Mesendoderm (in vitro differentiated cells): ENCODE measurements at regions not wholly inside any gene's neighbourhood (a gene's known extent, or its start where the extent isn't known, plus 50 kb on each side); places are given as distances from the start of the nearest gene placed in this dataset.

Experiments used
- DNase-seq: peaks from one replicate; pipeline ENCODE4 v3.0.0; 2013
- H2AK5ac ChIP-seq: 2 replicates; pipeline ENCODE4 v1.6.1; 2013; ENCODE audit warnings: low read length, inconsistent platforms
- H2BK120ac ChIP-seq: 2 replicates; pipeline ENCODE4 v1.6.1; 2013; ENCODE audit warnings: low read depth, mild to moderate bottlenecking, low read length, moderate library complexity, mixed read lengths
- H2BK15ac ChIP-seq: replicated peaks from 2 replicates; pipeline ENCODE4 v1.6.1; 2013; ENCODE audit warnings: low read depth, mild to moderate bottlenecking, moderate library complexity
- H2BK5ac ChIP-seq: 2 replicates; pipeline ENCODE4 v1.6.1; 2013; ENCODE audit warnings: low read length, inconsistent platforms
- H3K18ac ChIP-seq: 2 replicates; pipeline ENCODE4 v1.6.1; 2013; ENCODE audit warnings: mild to moderate bottlenecking, low read length, mixed read lengths
- H3K23ac ChIP-seq: one replicate; pipeline ENCODE4 v1.6.1; 2013; ENCODE audit warnings: low read length
- H3K27ac ChIP-seq: 2 replicates; pipeline ENCODE4 v1.5.1; 2013; ENCODE audit warnings: low read depth, mild to moderate bottlenecking, inconsistent platforms, low read length, moderate library complexity
- H3K27me3 ChIP-seq: 2 replicates; pipeline ENCODE4 v1.6.1; 2013; ENCODE audit warnings: low read length, control low read depth, mild to moderate bottlenecking, inconsistent platforms; ENCODE audit not compliant: insufficient read depth, poor library complexity
- H3K36me3 ChIP-seq: 2 replicates; pipeline ENCODE4 v1.6.1; 2013; ENCODE audit warnings: low read length, inconsistent platforms; ENCODE audit not compliant: control insufficient read depth, insufficient read depth
- H3K4ac ChIP-seq: one replicate; pipeline ENCODE4 v1.6.1; 2013; ENCODE audit warnings: low read depth, mild to moderate bottlenecking, low read length, moderate library complexity
- H3K4me1 ChIP-seq: 2 replicates; pipeline ENCODE4 v1.6.1; 2013; ENCODE audit warnings: low read depth, low read length, inconsistent platforms; ENCODE audit not compliant: control insufficient read depth
- H3K4me2 ChIP-seq: 2 replicates; pipeline ENCODE4 v1.6.1; 2013; ENCODE audit warnings: low read length
- H3K4me3 ChIP-seq: 2 replicates; pipeline ENCODE4 v1.5.1; 2013; ENCODE audit warnings: mild to moderate bottlenecking, low read length
- H3K56ac ChIP-seq: one replicate; pipeline ENCODE4 v1.6.1; 2013; ENCODE audit warnings: low read length
- H3K79me1 ChIP-seq: 2 replicates; pipeline ENCODE4 v1.6.1; 2013; ENCODE audit warnings: low read length, inconsistent platforms
- H3K79me2 ChIP-seq: 2 replicates; pipeline ENCODE4 v1.6.1; 2013; ENCODE audit warnings: mild to moderate bottlenecking, low read length; ENCODE audit not compliant: control insufficient read depth, insufficient read depth
- H3K9ac ChIP-seq: 2 replicates; pipeline ENCODE4 v1.6.1; 2013; ENCODE audit warnings: low read length, inconsistent platforms
- H4K5ac ChIP-seq: one replicate; pipeline ENCODE4 v1.6.1; 2013; ENCODE audit warnings: low read length
- H4K8ac ChIP-seq: one replicate; pipeline ENCODE4 v1.6.1; 2013; ENCODE audit warnings: low read depth, mild to moderate bottlenecking, control low read depth, low read length, moderate library complexity
- WGBS: extraction: QIAGEN DNeasy Blood & Tissue Kit; methylation state at CpG from one replicate; pipeline ENCODE4 v1.1.7; 2013; ENCODE audit warnings: low lambda C conversion rate, missing lambda C conversion rate; ENCODE audit not compliant: insufficient coverage; ENCODE audit errors: extremely low coverage; 5-methylcytosine and 5-hydroxymethylcytosine counted together

DNA sequence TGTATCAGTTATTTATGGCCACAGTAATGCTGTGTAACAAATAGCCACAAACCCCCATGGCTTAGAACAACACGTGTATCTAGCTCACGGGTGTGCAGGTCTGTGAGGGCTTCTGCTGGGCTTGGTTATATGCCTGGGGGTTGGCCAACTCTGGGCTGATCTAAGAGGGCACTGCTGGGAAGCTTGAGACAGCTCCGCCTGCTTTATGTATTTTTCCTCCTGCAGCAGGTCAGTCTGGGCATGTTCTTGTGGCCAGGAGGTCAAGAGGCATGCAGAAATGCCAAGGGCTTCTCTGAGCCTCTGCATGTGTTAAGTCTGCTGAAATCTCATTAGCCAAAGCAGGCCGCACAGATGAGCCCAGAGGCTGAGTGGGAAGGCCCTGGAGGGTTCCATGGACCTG, 105.8 kb downstream of the ZNF664 start:
- Histone ChIP-seq H3K27ac (no peak overlapping the region), H3K79me1 (no peaks in the 10 kb centered on the region), H2BK120ac (no peak overlapping the region), H3K27me3 (no peaks in the 10 kb centered on the region), H3K9ac (no peak overlapping the region), H2BK15ac (no peak overlapping the region), H3K18ac (no peak overlapping the region), H4K8ac (no peak overlapping the region), H3K4me2 (no peak overlapping the region), H3K56ac (no peak overlapping the region), H2BK5ac (no peak overlapping the region), H3K4me1 (peaks cover 2% of the 10 kb centered on the region), H3K23ac (no peak overlapping the region), H2AK5ac (no peak overlapping the region), H3K79me2 (no peaks in the 10 kb centered on the region), H3K4ac (no peak overlapping the region), H3K4me3 (no peak overlapping the region), H4K5ac (no peak overlapping the region), H3K36me3 (no peaks in the 10 kb centered on the region)
- WGBS = no CpG with 5 or more reads among the region's 4 CpGs
- DNase-seq = no peak

DNA sequence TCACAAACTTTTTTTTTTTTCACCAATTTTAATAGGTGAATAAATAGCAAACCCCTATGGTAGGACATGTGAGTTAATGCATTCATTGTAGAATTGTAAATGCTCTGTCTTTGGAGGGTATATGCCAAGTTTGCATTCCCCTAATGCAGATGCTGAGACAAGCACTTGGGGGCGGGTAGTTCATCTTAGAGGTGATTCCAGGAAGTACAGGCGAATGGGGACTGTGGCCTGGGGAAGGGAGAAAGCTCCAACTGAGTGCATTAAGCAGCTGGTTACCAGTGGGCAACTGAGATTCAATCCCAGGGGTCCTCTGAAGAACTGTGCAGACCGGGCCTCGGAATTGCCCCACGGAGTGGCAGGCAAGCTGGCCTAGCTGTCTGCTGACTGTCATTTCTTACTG, 107.6 kb downstream of the ZNF664 start:
- WGBS = no CpG with 5 or more reads among the region's 5 CpGs
- H2AK5ac ChIP-seq = no peak overlapping the region
- H3K27me3 ChIP-seq = no peaks in the 10 kb centered on the region
- no peak overlapping the region for H4K8ac ChIP-seq
- no peak overlapping the region for H2BK120ac ChIP-seq
- H4K5ac ChIP-seq = no peak overlapping the region
- H3K79me2 ChIP-seq = no peaks in the 10 kb centered on the region
- no peak overlapping the region for H3K23ac ChIP-seq
- no peak overlapping the region for H3K18ac ChIP-seq
- H2BK15ac ChIP-seq = no peak overlapping the region
- no peaks in the 10 kb centered on the region for H3K4me1 ChIP-seq
- H3K4me2 ChIP-seq = no peak overlapping the region
- no peak overlapping the region for H3K4ac ChIP-seq
- H3K36me3 ChIP-seq = no peaks in the 10 kb centered on the region
- no peak overlapping the region for H2BK5ac ChIP-seq
- H3K79me1 ChIP-seq = no peaks in the 10 kb centered on the region
- H3K56ac ChIP-seq = peak overlapping the region; percentile 7
- no peak overlapping the region for H3K9ac ChIP-seq
- no peak for DNase-seq
- no peak overlapping the region for H3K4me3 ChIP-seq
- no peak overlapping the region for H3K27ac ChIP-seq

DNA sequence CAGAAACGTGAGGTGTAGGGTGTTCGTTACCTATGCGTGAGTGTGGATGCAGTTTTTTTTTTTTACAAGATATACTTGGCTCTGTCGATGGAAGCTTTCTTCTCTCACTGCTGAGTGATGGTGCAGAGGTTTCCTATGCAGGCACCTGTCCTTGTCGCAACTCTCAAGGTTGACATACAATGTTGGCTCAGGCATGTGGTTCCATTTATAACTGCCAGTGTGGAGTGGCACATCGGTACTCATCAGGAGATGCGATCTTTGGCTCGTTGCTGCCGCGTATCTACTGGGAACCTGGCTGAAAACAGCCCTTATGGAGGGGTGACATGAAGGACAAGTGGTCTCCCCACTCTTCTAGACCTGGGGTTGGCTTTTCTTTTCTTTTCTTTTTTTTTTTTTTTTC, 109.0 kb downstream of the ZNF664 start:
- Histone ChIP-seq H3K4ac (no peak overlapping the region), H3K27me3 (no peaks in the 10 kb centered on the region), H2BK120ac (no peak overlapping the region), H3K4me3 (no peak overlapping the region), H2AK5ac (no peak overlapping the region), H3K4me1 (no peaks in the 10 kb centered on the region), H3K4me2 (no peak overlapping the region), H4K8ac (no peak overlapping the region), H3K56ac (no peak overlapping the region), H4K5ac (no peak overlapping the region), H3K79me1 (no peaks in the 10 kb centered on the region), H3K18ac (no peak overlapping the region), H3K36me3 (no peaks in the 10 kb centered on the region), H3K79me2 (no peaks in the 10 kb centered on the region), H3K9ac (no peak overlapping the region), H3K23ac (no peak overlapping the region), H2BK15ac (no peak overlapping the region), H2BK5ac (no peak overlapping the region), H3K27ac (no peak overlapping the region)
- DNase-seq = no peak
- no CpG with 5 or more reads among the region's 10 CpGs for WGBS

DNA sequence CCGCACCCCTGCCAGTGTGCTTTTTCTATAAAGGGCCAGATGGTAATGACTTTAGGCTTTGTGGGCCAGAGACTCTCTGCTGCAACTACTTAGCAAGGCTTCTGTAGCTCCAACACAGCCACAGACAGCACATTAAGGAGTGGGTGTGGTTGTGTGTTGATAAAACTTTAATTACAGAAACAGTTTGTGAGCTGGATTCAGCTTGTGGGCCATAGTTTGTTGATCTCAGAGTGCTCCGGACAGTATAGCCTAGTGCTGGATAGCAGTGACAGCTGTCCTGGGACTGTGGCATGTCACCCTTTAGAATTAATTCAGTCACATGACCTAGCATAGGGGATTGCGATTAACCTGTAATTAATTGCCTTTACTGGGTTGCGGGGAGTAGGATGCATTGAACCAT, 109.7 kb downstream of the ZNF664 start:
- Histone ChIP-seq H2BK5ac (no peak overlapping the region), H3K79me2 (no peaks in the 10 kb centered on the region), H2BK120ac (no peak overlapping the region), H3K4me2 (no peak overlapping the region), H3K36me3 (no peaks in the 10 kb centered on the region), H3K23ac (no peak overlapping the region), H3K27ac (no peak overlapping the region), H2AK5ac (no peak overlapping the region), H3K18ac (no peak overlapping the region), H3K4ac (no peak overlapping the region), H3K27me3 (no peaks in the 10 kb centered on the region), H3K4me3 (no peak overlapping the region), H2BK15ac (no peak overlapping the region), H3K9ac (no peak overlapping the region), H3K79me1 (no peaks in the 10 kb centered on the region), H3K56ac (no peak overlapping the region), H3K4me1 (no peaks in the 10 kb centered on the region), H4K8ac (no peak overlapping the region), H4K5ac (no peak overlapping the region)
- WGBS = no CpG with 5 or more reads among the region's 4 CpGs
- DNase-seq = no peak

DNA sequence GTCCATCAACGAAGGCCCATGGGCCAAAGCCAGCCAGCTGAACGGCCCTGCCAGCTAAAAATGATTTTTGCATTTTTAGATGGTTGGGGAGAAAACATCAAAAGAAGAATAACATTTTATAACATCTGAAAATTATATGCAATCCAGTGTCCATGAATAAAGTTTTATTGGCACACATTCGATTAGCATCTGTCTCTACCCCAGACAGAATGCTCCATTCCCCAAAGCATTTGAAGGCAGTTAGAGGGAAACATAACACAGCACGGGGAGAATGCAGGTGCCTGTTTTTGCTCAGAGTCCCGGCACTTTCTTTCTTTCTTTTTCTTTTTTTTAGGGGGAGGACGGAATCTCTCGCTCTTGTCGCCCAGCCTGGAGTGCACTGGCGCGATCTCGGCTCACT, 110.7 kb downstream of the ZNF664 start:
- no peak overlapping the region for H3K23ac ChIP-seq
- no peaks in the 10 kb centered on the region for H3K36me3 ChIP-seq
- no CpG with 5 or more reads among the region's 11 CpGs for WGBS
- no peak overlapping the region for H2BK120ac ChIP-seq
- no peak overlapping the region for H4K5ac ChIP-seq
- no peak overlapping the region for H2BK5ac ChIP-seq
- H2BK15ac ChIP-seq = no peak overlapping the region
- no peak for DNase-seq
- no peak overlapping the region for H3K4me2 ChIP-seq
- no peak overlapping the region for H3K27ac ChIP-seq
- no peak overlapping the region for H3K56ac ChIP-seq
- no peaks in the 10 kb centered on the region for H3K27me3 ChIP-seq
- no peak overlapping the region for H3K18ac ChIP-seq
- no peak overlapping the region for H4K8ac ChIP-seq
- H3K4ac ChIP-seq = no peak overlapping the region
- no peak overlapping the region for H2AK5ac ChIP-seq
- no peaks in the 10 kb centered on the region for H3K79me2 ChIP-seq
- no peaks in the 10 kb centered on the region for H3K4me1 ChIP-seq
- no peak overlapping the region for H3K9ac ChIP-seq
- no peak overlapping the region for H3K4me3 ChIP-seq
- no peaks in the 10 kb centered on the region for H3K79me1 ChIP-seq

DNA sequence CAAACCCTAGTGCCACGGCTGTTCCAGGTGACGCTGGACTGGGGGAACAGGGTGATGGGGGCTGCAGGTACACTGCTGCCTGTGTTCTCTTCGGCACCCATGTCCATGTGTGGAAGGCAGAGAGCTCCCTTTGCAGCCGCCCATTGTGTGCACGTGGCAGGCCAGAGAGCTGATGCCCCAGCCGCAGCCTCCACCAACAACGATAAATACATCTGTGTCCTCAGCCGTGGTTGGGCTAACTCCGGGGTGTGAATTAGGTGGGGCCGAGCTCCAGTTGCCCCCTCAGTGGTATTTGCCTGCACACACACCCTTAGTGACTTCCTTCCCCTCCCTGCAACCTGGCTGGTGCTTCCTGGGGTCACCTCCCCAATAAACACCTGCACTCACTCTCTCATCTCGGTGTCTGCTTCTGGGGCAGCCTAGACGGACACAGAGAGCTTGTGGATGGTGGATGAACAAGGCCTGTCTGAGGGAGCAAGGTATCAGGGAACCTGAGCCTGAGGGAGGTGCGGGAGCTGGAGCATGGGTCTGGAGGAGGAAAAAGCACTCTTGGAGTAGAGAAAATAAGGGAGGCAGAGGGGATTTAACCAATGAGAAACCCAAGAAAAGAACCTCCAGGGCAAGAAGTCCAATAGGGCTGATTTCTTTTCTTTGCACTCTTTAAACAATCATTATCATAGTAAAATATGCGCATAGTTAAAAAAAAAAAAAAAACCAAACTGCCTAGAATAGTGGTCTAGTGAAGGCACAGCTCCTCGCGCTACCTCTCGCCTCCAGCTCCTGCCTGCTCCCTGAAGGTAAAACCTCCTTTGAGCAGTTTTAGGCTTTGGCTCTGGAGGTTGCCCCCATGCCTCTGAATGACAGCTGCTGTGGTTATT, 112.6 kb downstream of the ZNF664 start:
- H3K79me2 ChIP-seq = no peaks in the 10 kb centered on the region
- H3K9ac ChIP-seq = no peak overlapping the region
- H3K4me3 ChIP-seq = no peak overlapping the region
- no peak overlapping the region for H3K27ac ChIP-seq
- no peak overlapping the region for H3K4me2 ChIP-seq
- H3K56ac ChIP-seq = peak overlapping the region; percentile 34
- H3K36me3 ChIP-seq = no peaks in the 10 kb centered on the region
- H3K4me1 ChIP-seq = no peaks in the 10 kb centered on the region
- no peaks in the 10 kb centered on the region for H3K79me1 ChIP-seq
- no peak overlapping the region for H2BK5ac ChIP-seq
- no peak overlapping the region for H2BK15ac ChIP-seq
- no CpG with 5 or more reads among the region's 17 CpGs for WGBS
- H3K18ac ChIP-seq = no peak overlapping the region
- no peaks in the 10 kb centered on the region for H3K27me3 ChIP-seq
- no peak overlapping the region for H2AK5ac ChIP-seq
- no peak overlapping the region for H4K5ac ChIP-seq
- no peak overlapping the region for H2BK120ac ChIP-seq
- DNase-seq = no peak
- no peak overlapping the region for H3K23ac ChIP-seq
- H4K8ac ChIP-seq = no peak overlapping the region
- H3K4ac ChIP-seq = no peak overlapping the region
